GM19455 (cell line): ENCODE measurements at regions not wholly inside any gene's neighbourhood (a gene's known extent, or its start where the extent isn't known, plus 50 kb on each side); places are given as distances from the start of the nearest gene placed in this dataset.
"Not testable (repeated sequence)": the region's sequence is repeated elsewhere in the genome, so short reads cannot be mapped to it uniquely, and the experiment has no call there.

Experiments used
- ATAC-seq: cut with Tn5 transposase; IDR thresholded peaks from one replicate; pipeline ENCODE4 v1.9.1; 2021; ENCODE audit not compliant: unreplicated experiment

GRCh38 chr1:163571950-163572349 is 250.2 kb downstream of the NUF2 start:
- no peak for ATAC-seq

GRCh38 chr1:163574119-163574518 is 252.4 kb downstream of the NUF2 start:
- ATAC-seq = no peak

DNA sequence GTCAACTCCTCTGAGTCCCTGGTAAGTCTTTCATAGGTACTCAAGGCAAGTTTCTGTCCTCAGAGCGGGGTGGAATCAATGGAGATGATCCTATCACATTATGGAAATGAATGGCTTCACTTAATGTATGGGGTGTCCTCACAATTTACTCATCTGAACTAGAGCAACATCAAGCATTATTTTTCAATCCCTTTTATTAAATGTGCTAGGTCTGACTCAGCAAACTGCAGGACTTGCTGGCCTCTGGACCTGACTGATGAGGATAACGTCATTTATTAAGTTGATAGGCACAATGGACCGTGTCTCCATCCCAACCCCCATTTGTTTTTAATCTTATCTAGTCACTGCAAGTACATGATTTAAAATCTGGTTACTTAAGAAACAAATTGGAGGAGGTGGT is 259.2 kb downstream of the NUF2 start:
- ATAC-seq = no peak

GRCh38 chr1:163583661-163584181 is 262.0 kb downstream of the NUF2 start:
- ATAC-seq = no peak

- ATAC-seq = no peak
Observed at GRCh38 chr1:163585796-163586195, 264.0 kb downstream of the NUF2 start.

- ATAC-seq = no peak
Observed at GRCh38 chr1:163588796-163589195, 267.0 kb downstream of the NUF2 start.

GRCh38 chr1:163589735-163590134 is 268.0 kb downstream of the NUF2 start:
- ATAC-seq = no peak

DNA sequence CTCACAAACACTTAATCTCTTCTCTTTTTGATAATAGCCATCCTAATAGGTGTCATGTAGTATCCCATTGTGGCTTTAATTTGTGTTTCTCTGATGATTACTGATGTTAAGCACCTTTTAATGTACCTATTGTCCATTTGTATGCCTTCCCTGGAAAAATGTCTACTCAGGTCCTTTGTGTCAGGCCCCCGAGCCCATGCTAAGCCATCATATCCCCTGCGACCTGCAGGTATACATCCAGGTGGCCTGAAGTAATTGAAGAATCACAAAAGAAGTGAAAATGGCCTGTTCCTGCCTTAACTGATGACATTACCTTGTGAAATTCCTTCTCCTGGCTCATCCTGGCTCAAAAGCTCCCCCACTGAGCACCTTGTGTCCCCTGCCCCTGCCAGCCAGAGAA is 269.4 kb downstream of the NUF2 start:
- ATAC-seq = not testable (repeated sequence)

DNA sequence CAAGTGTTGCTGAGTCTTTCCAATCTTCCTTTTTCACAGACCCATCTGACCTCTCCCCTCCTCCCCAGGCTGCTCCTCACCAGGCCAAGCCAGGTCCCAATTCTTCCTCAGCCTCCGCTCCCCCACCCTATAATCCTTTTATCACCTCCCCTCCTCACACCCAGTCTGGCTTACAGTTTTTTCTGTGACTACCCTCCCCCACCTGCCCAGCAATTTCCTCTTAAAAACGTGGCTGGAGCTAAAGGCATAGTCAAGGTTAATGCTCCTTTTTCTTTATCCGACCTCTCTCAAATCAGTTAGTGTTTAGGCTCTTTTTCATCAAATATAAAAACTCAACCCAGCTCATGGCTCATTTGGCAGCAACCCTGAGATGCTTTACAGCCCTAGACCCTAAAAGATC is 270.9 kb downstream of the NUF2 start:
- not testable (repeated sequence) for ATAC-seq

- ATAC-seq = not testable (repeated sequence)
Observed at GRCh38 chr1:163596106-163596505, 274.4 kb downstream of the NUF2 start.

DNA sequence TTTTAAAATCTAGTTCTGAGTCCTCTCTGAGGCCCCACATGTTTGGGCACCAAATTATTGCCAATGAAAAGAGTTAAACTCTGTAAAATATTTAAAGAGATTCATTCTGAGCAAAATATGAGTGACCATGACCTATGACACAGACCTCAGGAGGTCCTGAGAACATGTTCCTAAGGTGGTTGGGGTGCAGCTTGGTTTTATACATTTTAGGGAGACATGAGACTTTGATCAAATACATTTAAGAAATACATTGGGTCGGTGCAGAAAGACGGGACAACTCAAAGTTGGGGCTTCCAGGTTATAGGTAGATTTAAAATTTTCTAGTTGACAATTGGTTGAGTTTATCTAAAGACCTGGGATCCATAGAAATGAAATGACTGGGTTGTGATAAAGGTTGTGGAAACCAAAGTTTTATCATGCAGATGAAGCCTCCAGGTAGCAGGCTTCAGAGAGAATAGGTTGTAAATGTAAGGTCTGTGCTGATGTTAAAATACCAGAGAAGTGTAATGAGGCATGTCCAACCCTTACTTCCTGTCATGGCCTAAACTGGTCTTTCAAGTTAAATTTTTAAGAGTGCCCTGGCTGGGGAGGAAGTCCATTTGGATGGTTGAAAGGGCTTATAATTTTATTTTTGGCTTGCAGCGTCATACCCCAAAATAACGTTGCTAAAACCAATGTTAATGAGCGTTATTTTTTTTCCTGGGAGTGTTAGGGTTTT is 274.9 kb downstream of the NUF2 start:
- ATAC-seq = no peak

DNA sequence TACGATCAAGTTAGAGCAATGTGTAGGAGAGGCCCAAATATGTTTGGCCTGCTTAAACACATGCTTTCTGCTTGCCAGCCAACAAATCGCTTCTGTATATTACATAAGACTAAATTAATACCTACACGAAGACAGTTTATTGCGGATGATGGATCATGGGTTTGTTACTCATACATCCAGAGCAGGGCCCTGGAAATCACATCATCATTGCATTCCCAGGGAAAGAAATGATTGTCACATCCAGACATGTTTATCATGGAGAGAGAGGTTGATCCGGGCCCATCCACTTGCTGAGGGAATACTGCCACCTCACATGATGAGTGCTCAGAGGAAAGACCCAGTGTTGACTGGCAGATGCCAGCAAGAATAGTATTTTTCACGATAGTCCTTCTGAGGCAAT is 282.6 kb downstream of the NUF2 start:
- no peak for ATAC-seq

DNA sequence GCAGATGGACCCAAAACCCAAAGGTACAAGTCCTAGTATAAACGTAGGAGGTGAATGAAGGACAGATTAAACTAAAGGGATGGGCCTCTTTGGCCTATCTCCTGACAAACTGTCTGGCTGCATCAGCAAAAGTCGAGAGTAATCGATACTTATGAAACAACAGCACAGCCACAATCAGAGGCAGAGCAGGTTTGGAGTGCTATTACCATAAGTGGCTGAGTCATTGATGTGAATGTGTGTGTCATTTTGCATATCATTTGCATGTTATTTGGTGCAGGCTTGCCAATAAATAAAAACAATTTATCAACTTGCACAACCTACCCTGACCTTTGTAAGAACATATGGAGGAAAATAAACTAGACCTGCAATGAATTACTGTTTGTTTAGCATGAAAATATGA is 283.1 kb downstream of the NUF2 start:
- no peak for ATAC-seq

GRCh38 chr1:163608979-163609378 is 287.2 kb downstream of the NUF2 start:
- ATAC-seq = no peak

GRCh38 chr1:163609858-163610257 is 288.1 kb downstream of the NUF2 start:
- ATAC-seq = no peak

DNA sequence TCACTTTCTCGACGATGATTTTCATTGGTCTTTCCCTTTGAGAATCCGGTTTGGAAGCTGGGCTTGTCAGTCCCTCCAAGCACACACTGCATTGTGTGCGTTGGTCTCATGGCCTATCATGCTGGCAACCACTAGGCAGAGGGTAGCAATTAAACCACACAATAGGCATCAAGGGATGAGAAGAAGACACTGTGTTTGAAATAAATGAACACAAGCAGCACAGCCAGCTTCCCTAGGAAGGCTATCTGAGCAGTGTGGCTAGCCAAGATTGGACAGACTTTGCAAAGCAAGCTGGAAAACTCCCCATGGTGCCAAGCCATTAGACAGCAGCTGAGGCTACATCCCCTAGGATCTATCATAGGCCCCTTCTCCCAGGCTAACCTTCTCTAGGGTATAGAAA is 288.7 kb downstream of the NUF2 start:
- ATAC-seq = no peak

- ATAC-seq = no peak
Observed at GRCh38 chr1:163614361-163614760, 292.6 kb downstream of the NUF2 start.

DNA sequence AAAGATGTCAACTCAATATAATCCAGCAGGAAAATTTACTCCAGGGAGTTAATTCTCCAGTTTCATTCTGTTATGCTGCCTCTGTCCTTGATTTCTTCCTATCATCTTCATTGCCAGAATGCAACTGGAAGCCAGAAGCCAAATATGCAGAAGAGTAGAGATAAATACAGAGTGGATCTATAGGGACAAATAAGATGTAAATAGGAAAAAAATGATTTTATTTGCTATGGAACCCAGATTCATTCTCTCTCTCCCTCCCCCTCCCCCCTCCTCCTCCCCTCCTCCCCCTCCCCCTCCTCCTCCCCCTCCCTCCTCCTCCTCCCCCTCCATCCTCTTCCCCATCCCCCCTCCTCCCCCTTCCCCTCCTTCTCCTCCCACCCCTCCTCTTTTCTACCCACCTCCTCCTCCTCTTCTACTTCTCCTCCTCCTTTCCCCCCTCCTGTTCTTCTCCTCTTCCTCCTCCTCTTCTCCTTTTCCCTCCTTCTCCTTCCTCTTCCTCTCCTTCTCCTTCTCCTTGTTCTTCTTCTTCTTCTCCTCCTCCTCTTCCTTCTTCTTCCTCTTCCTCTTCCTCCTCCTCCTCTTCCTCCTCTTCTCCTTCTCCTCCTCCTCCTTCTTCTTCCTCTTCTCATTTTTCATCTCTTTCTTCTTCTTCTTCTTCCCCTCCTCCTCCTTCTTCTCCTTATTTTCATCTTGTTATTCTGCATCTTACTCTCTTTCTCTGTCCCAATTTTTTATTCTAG is 306.4 kb downstream of the NUF2 start:
- ATAC-seq = no peak

- no peak for ATAC-seq
Observed at GRCh38 chr1:163632269-163632668, 310.5 kb downstream of the NUF2 start.

DNA sequence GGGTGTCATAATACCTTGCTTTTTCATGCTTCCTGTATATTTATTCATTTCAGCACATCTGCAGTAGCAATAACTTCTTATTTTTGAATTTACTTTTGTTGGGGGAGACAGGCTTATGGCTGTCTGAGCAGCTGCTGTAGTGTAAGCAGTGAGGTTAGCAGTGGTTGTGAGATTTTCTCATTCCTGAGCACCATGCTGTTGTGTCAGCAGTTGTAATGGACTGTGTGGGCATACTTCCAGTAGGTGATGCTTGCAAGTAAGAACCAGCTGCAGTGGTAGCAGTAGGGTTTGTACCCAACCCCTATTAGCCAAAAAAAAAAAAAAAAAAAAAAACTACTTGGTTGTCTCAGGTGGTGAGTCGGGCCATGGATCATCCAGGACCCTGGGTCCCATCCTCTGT is 311.6 kb downstream of the NUF2 start:
- ATAC-seq = no peak

- not testable (repeated sequence) for ATAC-seq
Observed at GRCh38 chr1:163645676-163646075, 323.9 kb downstream of the NUF2 start.

DNA sequence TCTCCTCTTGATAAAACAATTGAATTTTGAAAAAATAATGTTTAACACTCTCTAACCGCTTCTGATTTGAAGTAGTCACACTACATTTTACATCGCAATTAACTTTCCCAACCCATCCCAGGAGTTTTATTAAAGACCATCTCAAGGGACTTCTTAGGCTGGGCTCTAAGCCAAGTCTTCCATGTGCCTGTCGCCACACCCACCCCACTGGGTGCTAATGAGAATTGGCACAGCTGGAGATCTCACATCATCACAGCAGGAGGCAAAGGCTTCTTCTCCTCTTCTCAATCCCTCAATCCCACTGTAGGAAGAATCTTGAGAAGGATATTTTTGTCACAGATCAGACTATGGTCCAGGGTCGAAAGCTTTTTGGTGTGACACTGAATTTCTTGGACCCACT is 328.9 kb downstream of the NUF2 start:
- no peak for ATAC-seq
